ENCODE measurements at regions not wholly inside any gene's neighbourhood (a gene's known extent, or its start where the extent isn't known, plus 50 kb on each side); places are given as distances from the start of the nearest gene placed in this dataset.
A peak's percentile ranks its signal among the peaks of the same experiment; 100 is the strongest.

- Histone ChIP-seq H3K27ac (replicated peaks) (no peak overlapping the region), H3K4me3 (no peak overlapping the region), H3K4me1 (no peaks in the 10 kb centered on the region), H3K27me3 (ENCODE audit: low read depth) (no peaks in the 10 kb centered on the region), H3K9me3 (replicated peaks) (no peaks in the 10 kb centered on the region), H3K36me3 (no peaks in the 10 kb centered on the region)
- no peak for TF ChIP-seq CTCF (IDR thresholded peaks at IDR 0.05; ENCODE audit: borderline replicate concordance)
- no peak for DNase-seq
- intact Hi-C loops (cut with micrococcal nuclease), result no loop called here
These were observed 87.1 kb downstream of the VCX2 start for GRCh38 chrX:8084006-8084405.

- Histone ChIP-seq H3K27ac (replicated peaks) (no peak overlapping the region), H3K4me1 (no peaks in the 10 kb centered on the region), H3K4me3 (no peak overlapping the region), H3K36me3 (no peaks in the 10 kb centered on the region), H3K27me3 (ENCODE audit: low read depth) (no peaks in the 10 kb centered on the region), H3K9me3 (replicated peaks) (no peaks in the 10 kb centered on the region)
- intact Hi-C loops (cut with micrococcal nuclease), result no loop called here
- no peak for DNase-seq
- TF ChIP-seq CTCF (IDR thresholded peaks at IDR 0.05; ENCODE audit: borderline replicate concordance), result no peak
These were observed 87.8 kb downstream of the VCX2 start for GRCh38 chrX:8083286-8083685.

- no peak overlapping the region for H3K27ac ChIP-seq (replicated peaks)
- no peak overlapping the region for H3K4me3 ChIP-seq
- no peak for DNase-seq
- no peaks in the 10 kb centered on the region for H3K9me3 ChIP-seq (replicated peaks)
- intact Hi-C loops (cut with micrococcal nuclease), result no loop called here
- TF ChIP-seq CTCF (IDR thresholded peaks at IDR 0.05; ENCODE audit: borderline replicate concordance), result no peak
- no peaks in the 10 kb centered on the region for H3K27me3 ChIP-seq (ENCODE audit: low read depth)
- H3K4me1 ChIP-seq, result no peaks in the 10 kb centered on the region
- no peaks in the 10 kb centered on the region for H3K36me3 ChIP-seq
These were observed 95.4 kb downstream of the VCX2 start for GRCh38 chrX:8075636-8076035.

- no peak for DNase-seq
- intact Hi-C loops (cut with micrococcal nuclease), result no loop called here
- Histone ChIP-seq H3K36me3 (no peaks in the 10 kb centered on the region), H3K27me3 (ENCODE audit: low read depth) (no peaks in the 10 kb centered on the region), H3K4me1 (no peaks in the 10 kb centered on the region), H3K27ac (replicated peaks) (no peak overlapping the region), H3K4me3 (no peak overlapping the region), H3K9me3 (replicated peaks) (no peaks in the 10 kb centered on the region)
- TF ChIP-seq CTCF (IDR thresholded peaks at IDR 0.05; ENCODE audit: borderline replicate concordance), result no peak
These were observed 103.2 kb downstream of the VCX2 start for GRCh38 chrX:8067754-8068462.

- Histone ChIP-seq H3K27ac (replicated peaks) (peak overlapping the region; percentile 52), H3K36me3 (no peaks in the 10 kb centered on the region), H3K4me3 (no peak overlapping the region), H3K27me3 (ENCODE audit: low read depth) (no peaks in the 10 kb centered on the region), H3K4me1 (peaks cover 4% of the 10 kb centered on the region), H3K9me3 (replicated peaks) (no peaks in the 10 kb centered on the region)
- DNase-seq, result no peak
- intact Hi-C loops (cut with micrococcal nuclease), result no loop called here
- TF ChIP-seq CTCF (IDR thresholded peaks at IDR 0.05; ENCODE audit: borderline replicate concordance), result no peak
These were observed 118.2 kb downstream of the VCX2 start for GRCh38 chrX:8052909-8053308.
